K562 (cell line): ENCODE measurements at regions not wholly inside any gene's neighbourhood (a gene's known extent, or its start where the extent isn't known, plus 50 kb on each side); places are given as distances from the start of the nearest gene placed in this dataset.

Source experiments
- ATAC-seq: fragments of 200-7000 bp; cut with Tn5 transposase; 3 replicates; pipeline ENCODE4 v1.9.1; 2020; ENCODE audit warnings: moderate library complexity
- BruUV-seq: library from RNA; stranded (reverse); fragments of 400-500 nt; replicated peaks from 2 replicates; lab custom pipeline; 2021; lab: Mats Ljungman, UMichigan
- CTCF ChIA-PET: fragments of 300-600 bp; formaldehyde crosslinking; extraction: SDS; loops from one replicate; lab custom pipeline; 2021; ENCODE audit warnings: low intra/inter-chr PET ratio; lab: Yijun Ruan, JAX
- POLR2A ChIA-PET: fragments of 300-600, 350-650 bp; sonication (Branson Sonifier 250); formaldehyde crosslinking; extraction: SDS; loops from one replicate; lab custom pipeline; 2021; ENCODE audit warnings: antibody characterized with exemption, inconsistent platforms; lab: Yijun Ruan, JAX
- DNase-seq, 4 experiments: peaks; one replicate each; pipeline versions ENCODE4 v3.0.0 to v3.0.0-alpha.2; 2011 to 2018; ENCODE audit warnings: low spot score in 3 of 4, mixed read lengths in 3 of 4; ENCODE audit errors: extremely low read depth in 1 of 4
- FAIRE-seq: peaks from 2 replicates; lab custom pipeline; 2011; peaks lifted over from hg19 to GRCh38; lab: Jason Lieb, UNC
- H2AFZ ChIP-seq: 2 replicates; pipeline ENCODE4 v1.6.0; 2011; ENCODE audit warnings: low read depth, low read length, control low read depth, inconsistent platforms
- H3K27ac ChIP-seq: fragments of 200-600 bp; 3 replicates; pipeline ENCODE4 v1.8.0; 2011; ENCODE audit warnings: low read depth, mild to moderate bottlenecking, control low read depth, inconsistent platforms, low read length, moderate library complexity, mixed read lengths; ENCODE audit errors: extremely low read depth
- H3K27me3 ChIP-seq, 2 experiments: fragments of 300-600 bp in 1 of 2; 2 replicates in 1 of 2; 3 replicates in 1 of 2; pipeline versions ENCODE4 v1.6.0 to v1.8.0; 2011; ENCODE audit warnings: inconsistent platforms in 2 of 2, low read length in 2 of 2, mild to moderate bottlenecking in 1 of 2, mixed read lengths in 1 of 2, moderate library complexity in 1 of 2; ENCODE audit not compliant: control insufficient read depth in 2 of 2, insufficient read depth in 2 of 2
- H3K36me3 ChIP-seq: fragments of 300-600 bp; 3 replicates; pipeline ENCODE4 v1.8.0; 2011; ENCODE audit warnings: mild to moderate bottlenecking, low read length, inconsistent platforms; ENCODE audit not compliant: control insufficient read depth, insufficient read depth
- H3K4me1 ChIP-seq, 2 experiments: fragments of 200-600 bp in 1 of 2; replicated peaks in 1 of 2; 2 replicates in 1 of 2; 3 replicates in 1 of 2; pipeline versions ENCODE4 v1.5.1 to v1.8.0; 2011; ENCODE audit warnings: inconsistent platforms in 2 of 2, low read length in 2 of 2, mild to moderate bottlenecking in 1 of 2, mixed read lengths in 1 of 2, moderate library complexity in 1 of 2; ENCODE audit not compliant: control insufficient read depth in 2 of 2, insufficient read depth in 2 of 2
- H3K4me2 ChIP-seq: 2 replicates; pipeline ENCODE4 v1.6.1; 2011; ENCODE audit warnings: low read length, control low read depth, inconsistent platforms, mixed read lengths; ENCODE audit not compliant: insufficient read depth
- H3K4me3 ChIP-seq: fragments of 200-600 bp; sonication (generic), shearing (Covaris generic); 2 replicates; pipeline ENCODE4 v1.5.1; 2016; ENCODE audit warnings: control low read depth, inconsistent platforms
- H3K79me2 ChIP-seq: fragments of 200-600 bp; 3 replicates; pipeline ENCODE4 v1.8.0; 2011; ENCODE audit warnings: low read length, inconsistent platforms; ENCODE audit not compliant: control insufficient read depth, insufficient read depth
- H3K9ac ChIP-seq, 2 experiments: 2 replicates each; pipeline versions ENCODE4 v1.6.0 to v1.6.1; 2011; ENCODE audit warnings: low read depth in 2 of 2, low read length in 2 of 2, control low read depth in 1 of 2, inconsistent platforms in 1 of 2, mild to moderate bottlenecking in 1 of 2, mixed read lengths in 1 of 2; ENCODE audit not compliant: insufficient read depth in 1 of 2
- H3K9me1 ChIP-seq: one replicate; pipeline ENCODE4 v1.6.0; 2011; ENCODE audit warnings: inconsistent platforms, mild to moderate bottlenecking, low read length, moderate library complexity; ENCODE audit not compliant: control insufficient read depth, insufficient read depth
- H3K9me3 ChIP-seq: replicated peaks from 2 replicates; pipeline ENCODE4 v1.5.1; 2011; ENCODE audit warnings: low read depth, low read length, inconsistent platforms; ENCODE audit not compliant: control insufficient read depth, insufficient read depth
- H4K20me1 ChIP-seq: replicated peaks from 2 replicates; pipeline ENCODE4 v1.6.1; 2011; ENCODE audit warnings: low read length, inconsistent platforms, mixed read lengths; ENCODE audit not compliant: control insufficient read depth, insufficient read depth
- ELF4 ChIP-seq: fragments of 450-650 bp; formaldehyde crosslinking; IDR thresholded peaks from 2 replicates; pipeline ENCODE4 v1.4.0; 2022; ENCODE audit warnings: missing genetic modification characterization
- MCM7 ChIP-seq, 2 experiments: fragments of 450-650 bp; IDR thresholded peaks; 2 replicates each; pipeline ENCODE4 v1.6.1; 2016 to 2018
- NCOA1 ChIP-seq: fragments of 450-650 bp; IDR thresholded peaks from 2 replicates; pipeline ENCODE4 v1.6.1; 2016; ENCODE audit warnings: low read depth
- NFRKB ChIP-seq: fragments of 450-650 bp; IDR thresholded peaks from 2 replicates; pipeline ENCODE4 v1.6.1; 2016; ENCODE audit warnings: low read depth
- RAD21 ChIP-seq, 2 experiments: fragments of 250-450 bp in 1 of 2; fragments of 450-650 bp in 1 of 2; sonication (Bioruptor Pico) in 1 of 2; formaldehyde crosslinking in 1 of 2; IDR thresholded peaks in 1 of 2; conservative IDR thresholded peaks in 1 of 2; 2 replicates each; pipeline versions ENCODE4 v1.4.0 to v1.8.0; 2020 to 2022; ENCODE audit warnings: mild to moderate bottlenecking in 2 of 2, moderate library complexity in 1 of 2
- RNF2 ChIP-seq: sonication (generic); IDR thresholded peaks from 2 replicates; pipeline ENCODE4 v1.6.1; 2016
- SAFB2 ChIP-seq: fragments of 200-400 bp; formaldehyde crosslinking; IDR thresholded peaks from 2 replicates; pipeline ENCODE4 v1.6.1; 2018; ENCODE audit warnings: borderline replicate concordance, low read length, low read depth, moderate library complexity; ENCODE audit not compliant: severe bottlenecking
- SMAD4 ChIP-seq: fragments of 250-450 bp; sonication (Bioruptor Pico); conservative IDR thresholded peaks from 2 replicates; pipeline ENCODE4 v1.8.0; 2021; ENCODE audit warnings: inconsistent platforms, mild to moderate bottlenecking, moderate library complexity
- TEAD1 ChIP-seq, 2 experiments: fragments of 450-650 bp in 1 of 2; sonication (generic) in 1 of 2; formaldehyde crosslinking; IDR thresholded peaks; 2 replicates each; pipeline versions ENCODE4 v1.4.0 to v1.8.0; 2020 to 2022; ENCODE audit warnings: mild to moderate bottlenecking in 2 of 2, missing genetic modification reagents in 1 of 2
- WGBS: fragments of 100-300 bp; shearing (Covaris generic); methylation state at CpG from one replicate; pipeline ENCODE4 v1.1.6; 2016; ENCODE audit warnings: low coverage, mixed read lengths; ENCODE audit not compliant: insufficient coverage; ENCODE audit errors: missing lambda C conversion rate; 5-methylcytosine and 5-hydroxymethylcytosine counted together
- in situ Hi-C: fragments of 300-500 bp; cut with MboI; formaldehyde crosslinking; loops from 4 replicates; pipeline ENCODE4 v1.15.0; 2018; ENCODE audit warnings: inconsistent platforms, mixed read lengths
- intact Hi-C: fragments of 100-400 bp; cut with micrococcal nuclease; formaldehyde crosslinking; loops from 2 replicates; pipeline ENCODE4 v1.14.2; 2022
- TF ChIP-seq, protein P1 (sequence below): IDR thresholded peaks from 2 replicates; pipeline ENCODE4 v1.6.1; 2016; ENCODE audit warnings: missing genetic modification characterization, missing compliant biosample characterization
- TF ChIP-seq, protein P2 (sequence below): fragments of 200-400 bp; formaldehyde crosslinking; IDR thresholded peaks from 2 replicates; pipeline ENCODE4 v1.6.1; 2017; ENCODE audit warnings: mild to moderate bottlenecking, low read depth, low read length, moderate library complexity
- TF ChIP-seq, protein P3 (sequence below): sonication (generic); formaldehyde crosslinking; IDR thresholded peaks from 2 replicates; pipeline ENCODE4 v1.4.0; 2020; ENCODE audit warnings: mild to moderate bottlenecking, missing genetic modification reagents
- TF ChIP-seq, protein P4 (sequence below): fragments of 450-650 bp; IDR thresholded peaks from 2 replicates; pipeline ENCODE4 v1.6.1; 2016; ENCODE audit warnings: low read depth, mild to moderate bottlenecking, moderate library complexity
- TF ChIP-seq, protein P5 (sequence below): fragments of 450-650 bp; formaldehyde crosslinking; IDR thresholded peaks from 2 replicates; pipeline ENCODE4 v1.4.0; 2020; ENCODE audit warnings: mild to moderate bottlenecking, moderate library complexity

DNA sequence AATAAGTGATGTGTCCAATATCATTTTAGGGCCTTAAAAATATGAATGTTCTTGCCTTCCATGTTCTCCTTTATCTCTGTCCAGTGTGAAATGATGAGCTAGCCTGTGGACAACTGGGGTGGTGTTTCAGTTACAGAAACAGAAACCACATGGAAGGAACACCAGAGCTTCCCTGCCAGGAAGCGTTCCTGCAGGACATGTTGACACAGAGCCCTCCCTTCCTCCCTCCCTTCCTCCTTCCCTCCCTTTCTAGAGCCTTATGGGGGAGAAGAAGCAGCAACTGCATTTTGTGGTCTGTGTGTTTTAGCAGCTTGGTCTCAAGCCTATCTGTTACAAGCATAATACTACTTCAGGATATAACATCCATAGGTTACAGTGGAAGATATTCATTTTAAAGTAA is 539.7 kb upstream of the NETO1 start (continued):
- TF ChIP-seq, protein P1, sequence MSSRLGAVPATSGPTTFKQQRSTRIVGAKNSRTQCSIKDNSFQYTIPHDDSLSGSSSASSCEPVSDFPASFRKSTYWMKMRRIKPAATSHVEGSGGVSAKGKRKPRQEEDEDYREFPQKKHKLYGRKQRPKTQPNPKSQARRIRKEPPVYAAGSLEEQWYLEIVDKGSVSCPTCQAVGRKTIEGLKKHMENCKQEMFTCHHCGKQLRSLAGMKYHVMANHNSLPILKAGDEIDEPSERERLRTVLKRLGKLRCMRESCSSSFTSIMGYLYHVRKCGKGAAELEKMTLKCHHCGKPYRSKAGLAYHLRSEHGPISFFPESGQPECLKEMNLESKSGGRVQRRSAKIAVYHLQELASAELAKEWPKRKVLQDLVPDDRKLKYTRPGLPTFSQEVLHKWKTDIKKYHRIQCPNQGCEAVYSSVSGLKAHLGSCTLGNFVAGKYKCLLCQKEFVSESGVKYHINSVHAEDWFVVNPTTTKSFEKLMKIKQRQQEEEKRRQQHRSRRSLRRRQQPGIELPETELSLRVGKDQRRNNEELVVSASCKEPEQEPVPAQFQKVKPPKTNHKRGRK (tag): no peak
- TF ChIP-seq NFRKB (no peak), ELF4 (no peak), RAD21 (CRISPR knock-in tag; conservative IDR thresholded peaks at IDR 0.05 in 1 of 2, IDR thresholded peaks at IDR 0.05 in 1 of 2) (no peak), SAFB2 (no peak)
- TF ChIP-seq, protein P2, sequence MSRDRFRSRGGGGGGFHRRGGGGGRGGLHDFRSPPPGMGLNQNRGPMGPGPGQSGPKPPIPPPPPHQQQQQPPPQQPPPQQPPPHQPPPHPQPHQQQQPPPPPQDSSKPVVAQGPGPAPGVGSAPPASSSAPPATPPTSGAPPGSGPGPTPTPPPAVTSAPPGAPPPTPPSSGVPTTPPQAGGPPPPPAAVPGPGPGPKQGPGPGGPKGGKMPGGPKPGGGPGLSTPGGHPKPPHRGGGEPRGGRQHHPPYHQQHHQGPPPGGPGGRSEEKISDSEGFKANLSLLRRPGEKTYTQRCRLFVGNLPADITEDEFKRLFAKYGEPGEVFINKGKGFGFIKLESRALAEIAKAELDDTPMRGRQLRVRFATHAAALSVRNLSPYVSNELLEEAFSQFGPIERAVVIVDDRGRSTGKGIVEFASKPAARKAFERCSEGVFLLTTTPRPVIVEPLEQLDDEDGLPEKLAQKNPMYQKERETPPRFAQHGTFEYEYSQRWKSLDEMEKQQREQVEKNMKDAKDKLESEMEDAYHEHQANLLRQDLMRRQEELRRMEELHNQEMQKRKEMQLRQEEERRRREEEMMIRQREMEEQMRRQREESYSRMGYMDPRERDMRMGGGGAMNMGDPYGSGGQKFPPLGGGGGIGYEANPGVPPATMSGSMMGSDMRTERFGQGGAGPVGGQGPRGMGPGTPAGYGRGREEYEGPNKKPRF: no peak

DNA sequence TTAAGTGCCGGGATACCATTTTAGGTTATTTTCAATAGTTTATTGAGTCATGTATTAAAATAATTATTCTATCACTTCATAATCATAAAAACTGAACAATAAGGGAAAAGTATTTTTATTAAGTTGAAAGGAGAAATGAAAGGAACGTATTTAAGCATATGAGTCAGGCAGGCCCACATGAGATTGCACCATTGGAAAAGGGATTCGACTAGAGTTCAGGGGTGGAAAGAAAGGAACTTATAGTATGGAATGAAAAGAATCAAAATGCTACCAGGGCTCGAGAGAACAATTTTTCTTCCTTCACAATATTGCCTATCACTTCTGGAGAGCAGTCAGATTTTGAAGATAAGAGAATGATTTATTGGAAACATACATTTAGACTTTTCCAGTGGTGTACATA is 516.5 kb upstream of the NETO1 start:
- Histone ChIP-seq H3K9ac (no peak overlapping the region), H3K27ac (no peak overlapping the region), H3K36me3 (no peaks in the 10 kb centered on the region), H3K9me1 (no peaks in the 10 kb centered on the region), H2AFZ (no peak overlapping the region), H3K4me1 (no peaks in the 10 kb centered on the region), H3K27me3 (no peaks in the 10 kb centered on the region), H3K79me2 (no peaks in the 10 kb centered on the region), H4K20me1 (no peaks in the 10 kb centered on the region), H3K9me3 (no peaks in the 10 kb centered on the region), H3K4me3 (no peak overlapping the region), H3K4me2 (no peak overlapping the region)
- intact Hi-C loops: no loop called here
- BruUV-seq: no TSS peak
- FAIRE-seq (no peak), ATAC-seq (no peak), DNase-seq (no peak)
- ChIA-PET CTCF (no interaction called here), POLR2A (no interaction called here)
- in situ Hi-C loops: no loop called here
- 0% methylated on average over 4 of the region's 4 CpGs for WGBS
- TF ChIP-seq, protein P3, sequence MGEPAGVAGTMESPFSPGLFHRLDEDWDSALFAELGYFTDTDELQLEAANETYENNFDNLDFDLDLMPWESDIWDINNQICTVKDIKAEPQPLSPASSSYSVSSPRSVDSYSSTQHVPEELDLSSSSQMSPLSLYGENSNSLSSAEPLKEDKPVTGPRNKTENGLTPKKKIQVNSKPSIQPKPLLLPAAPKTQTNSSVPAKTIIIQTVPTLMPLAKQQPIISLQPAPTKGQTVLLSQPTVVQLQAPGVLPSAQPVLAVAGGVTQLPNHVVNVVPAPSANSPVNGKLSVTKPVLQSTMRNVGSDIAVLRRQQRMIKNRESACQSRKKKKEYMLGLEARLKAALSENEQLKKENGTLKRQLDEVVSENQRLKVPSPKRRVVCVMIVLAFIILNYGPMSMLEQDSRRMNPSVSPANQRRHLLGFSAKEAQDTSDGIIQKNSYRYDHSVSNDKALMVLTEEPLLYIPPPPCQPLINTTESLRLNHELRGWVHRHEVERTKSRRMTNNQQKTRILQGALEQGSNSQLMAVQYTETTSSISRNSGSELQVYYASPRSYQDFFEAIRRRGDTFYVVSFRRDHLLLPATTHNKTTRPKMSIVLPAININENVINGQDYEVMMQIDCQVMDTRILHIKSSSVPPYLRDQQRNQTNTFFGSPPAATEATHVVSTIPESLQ: no peak
- TF ChIP-seq TEAD1 (CRISPR knock-in tag; IDR thresholded peaks at IDR 0.05) (no peak), RNF2 (no peak), MCM7 (IDR thresholded peaks at IDR 0.05) (no peak), SMAD4 (CRISPR knock-in tag) (no peak), NCOA1 (no peak)
- TF ChIP-seq, protein P4, sequence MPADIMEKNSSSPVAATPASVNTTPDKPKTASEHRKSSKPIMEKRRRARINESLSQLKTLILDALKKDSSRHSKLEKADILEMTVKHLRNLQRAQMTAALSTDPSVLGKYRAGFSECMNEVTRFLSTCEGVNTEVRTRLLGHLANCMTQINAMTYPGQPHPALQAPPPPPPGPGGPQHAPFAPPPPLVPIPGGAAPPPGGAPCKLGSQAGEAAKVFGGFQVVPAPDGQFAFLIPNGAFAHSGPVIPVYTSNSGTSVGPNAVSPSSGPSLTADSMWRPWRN: no peak
- TF ChIP-seq, protein P5, sequence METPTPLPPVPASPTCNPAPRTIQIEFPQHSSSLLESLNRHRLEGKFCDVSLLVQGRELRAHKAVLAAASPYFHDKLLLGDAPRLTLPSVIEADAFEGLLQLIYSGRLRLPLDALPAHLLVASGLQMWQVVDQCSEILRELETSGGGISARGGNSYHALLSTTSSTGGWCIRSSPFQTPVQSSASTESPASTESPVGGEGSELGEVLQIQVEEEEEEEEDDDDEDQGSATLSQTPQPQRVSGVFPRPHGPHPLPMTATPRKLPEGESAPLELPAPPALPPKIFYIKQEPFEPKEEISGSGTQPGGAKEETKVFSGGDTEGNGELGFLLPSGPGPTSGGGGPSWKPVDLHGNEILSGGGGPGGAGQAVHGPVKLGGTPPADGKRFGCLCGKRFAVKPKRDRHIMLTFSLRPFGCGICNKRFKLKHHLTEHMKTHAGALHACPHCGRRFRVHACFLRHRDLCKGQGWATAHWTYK (CRISPR knock-in tag): no peak
